GM18870 (cell line): ENCODE measurements at regions not wholly inside any gene's neighbourhood (a gene's known extent, or its start where the extent isn't known, plus 50 kb on each side); places are given as distances from the start of the nearest gene placed in this dataset.
"Not testable (repeated sequence)": the region's sequence is repeated elsewhere in the genome, so short reads cannot be mapped to it uniquely, and the experiment has no call there.

Experiments
- ATAC-seq: cut with Tn5 transposase; IDR thresholded peaks from one replicate; pipeline ENCODE4 v1.9.1; 2021; ENCODE audit warnings: moderate library complexity; ENCODE audit not compliant: unreplicated experiment

DNA sequence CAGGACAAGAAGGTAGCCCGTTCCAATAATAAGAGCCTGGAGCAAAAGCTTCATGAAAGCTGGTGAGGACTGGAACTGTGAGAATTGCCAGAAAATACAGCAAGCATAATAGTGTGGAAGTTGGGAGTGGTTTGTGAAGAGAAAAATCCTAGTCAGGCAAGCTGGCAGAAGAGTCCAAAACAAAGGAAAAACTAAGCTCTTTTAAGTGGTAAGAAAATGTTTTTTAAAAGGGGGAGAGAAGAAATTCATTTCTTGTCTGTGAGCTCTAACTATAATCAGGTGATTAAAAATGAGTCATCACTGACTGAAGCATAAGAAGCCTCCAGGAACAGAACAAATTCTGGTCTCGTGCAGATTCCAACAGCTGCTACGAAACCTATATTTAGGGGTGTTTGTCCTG is 102.6 kb downstream of the CAAP1 start:
- ATAC-seq, result no peak

DNA sequence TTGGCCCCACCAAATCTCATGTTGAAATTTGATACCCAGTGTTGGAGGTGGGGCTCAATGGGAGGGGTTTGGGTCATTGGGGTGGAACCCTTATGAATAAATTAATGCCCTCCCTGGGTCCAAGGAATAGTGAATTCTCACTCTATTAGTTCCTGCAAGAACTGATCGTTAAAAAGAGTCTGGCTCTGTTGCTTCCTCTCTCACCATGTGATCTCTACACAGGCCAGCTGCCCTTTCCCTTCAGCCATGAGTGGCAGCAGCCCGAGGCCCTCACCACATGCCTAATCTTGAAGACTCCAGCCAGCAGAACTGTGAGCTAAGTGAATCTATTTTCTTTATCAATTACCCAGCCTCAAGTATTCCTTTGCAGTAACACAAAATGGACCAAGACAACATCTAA is 106.0 kb downstream of the CAAP1 start:
- no peak for ATAC-seq

DNA sequence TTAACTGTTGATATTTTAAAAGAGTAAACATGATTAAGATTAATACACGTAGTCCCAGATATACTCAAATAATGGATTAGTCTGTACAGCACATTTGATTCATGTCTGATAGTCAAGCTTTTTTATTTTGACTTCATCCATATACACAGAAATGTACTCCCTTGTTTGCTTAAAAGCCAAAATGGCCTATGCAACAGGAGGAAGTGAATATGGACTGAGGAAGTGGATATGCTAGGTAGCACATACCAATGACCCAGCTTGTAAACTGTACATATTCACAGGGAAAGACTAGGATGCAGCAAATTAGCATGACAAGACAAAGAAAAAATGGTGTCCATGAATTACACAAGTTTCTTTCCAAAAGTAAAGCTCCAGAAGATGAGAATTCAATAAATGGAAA is 109.7 kb downstream of the CAAP1 start:
- no peak for ATAC-seq

DNA sequence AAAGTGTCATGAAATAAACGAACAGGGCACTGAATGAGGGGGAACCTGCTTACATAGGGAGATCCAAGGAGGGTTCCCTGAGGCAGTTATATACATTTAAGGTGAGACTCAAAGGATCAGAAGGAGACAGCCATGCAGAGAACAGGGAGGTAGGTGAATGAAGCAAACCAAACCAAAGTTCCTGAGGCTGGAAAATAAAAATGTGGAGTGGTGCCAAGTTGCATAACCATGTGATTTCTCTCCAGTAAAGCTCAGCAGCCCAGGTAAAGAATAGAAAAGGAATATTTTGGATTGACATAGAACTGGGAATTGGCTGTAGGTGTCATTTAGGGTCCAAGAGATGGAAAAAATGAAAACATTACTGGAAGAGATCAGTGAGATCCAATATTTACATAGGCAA is 110.7 kb downstream of the CAAP1 start:
- ATAC-seq, result no peak

DNA sequence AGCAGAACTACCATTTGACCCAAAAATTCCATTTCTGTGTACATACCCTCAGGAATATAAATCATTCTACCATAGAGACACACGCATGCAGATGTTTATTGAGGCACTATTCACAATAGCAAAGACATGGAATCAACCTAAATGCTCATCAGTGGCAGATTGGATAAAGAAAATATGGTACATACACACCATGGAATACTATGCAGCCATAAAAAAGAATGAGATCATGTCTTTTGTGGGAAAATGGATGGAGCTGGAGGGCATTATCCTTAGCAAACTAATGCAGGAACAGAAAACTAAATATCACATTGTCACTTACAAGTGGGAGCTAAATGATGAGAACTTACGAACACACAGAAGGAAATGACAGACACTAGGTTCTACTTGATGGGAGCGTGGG is 112.3 kb downstream of the CAAP1 start:
- not testable (repeated sequence) for ATAC-seq

DNA sequence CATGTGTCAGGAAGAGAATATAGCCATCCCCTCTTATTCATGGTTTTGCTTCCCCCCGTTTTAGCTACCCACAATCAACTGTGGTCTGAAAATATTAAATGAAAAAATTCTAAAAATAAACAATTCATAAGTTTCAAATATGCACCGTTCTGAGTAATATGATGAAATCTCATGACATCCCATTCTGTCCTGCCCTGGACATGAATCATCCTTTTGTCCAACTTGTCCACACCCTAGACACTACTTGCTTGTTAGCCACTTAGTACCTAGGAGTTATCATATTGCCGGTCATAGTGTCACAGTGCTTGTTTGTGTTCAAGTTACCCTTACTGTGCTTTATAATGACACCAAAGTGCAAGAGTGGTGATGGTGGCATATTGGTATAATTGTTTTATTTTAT is 113.5 kb downstream of the CAAP1 start:
- ATAC-seq, result no peak

DNA sequence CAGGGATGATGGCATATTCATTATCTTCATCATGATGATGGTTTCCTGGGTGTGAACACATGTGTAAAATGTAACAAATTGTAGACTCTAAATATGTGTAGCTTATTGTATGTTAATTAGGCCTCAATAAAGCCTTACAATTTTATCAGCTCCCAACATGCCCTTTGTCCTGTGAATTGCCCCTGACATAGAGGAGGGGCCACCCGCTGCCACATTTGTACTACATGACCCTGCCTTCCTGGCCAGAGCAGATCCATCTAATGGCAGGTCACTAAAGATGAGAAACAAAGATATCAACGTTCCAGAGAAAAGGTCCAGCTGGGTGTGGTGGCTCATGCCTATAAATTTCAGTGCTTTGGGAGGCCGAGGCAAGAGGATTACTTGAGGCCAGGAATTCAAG is 117.2 kb downstream of the CAAP1 start:
- ATAC-seq, result no peak

DNA sequence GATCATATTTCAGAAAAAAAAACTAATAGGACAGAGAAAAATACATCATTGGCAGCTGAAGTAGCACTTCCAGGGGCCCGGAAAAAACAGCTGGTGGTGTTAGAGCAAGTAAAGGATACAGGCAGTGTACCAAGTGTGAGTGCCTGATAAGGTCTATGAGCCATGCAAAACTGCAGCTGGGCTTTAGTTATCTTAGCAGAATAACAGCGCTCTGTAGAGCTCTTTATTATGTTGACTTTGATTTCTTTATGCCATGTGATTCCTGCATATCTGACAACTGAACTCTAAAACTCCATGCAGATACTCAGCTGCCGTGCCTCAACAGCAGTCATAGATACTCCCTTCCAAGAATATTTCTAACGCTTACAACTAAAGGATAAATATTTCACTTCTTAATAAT is 119.5 kb downstream of the CAAP1 start:
- ATAC-seq, result no peak

DNA sequence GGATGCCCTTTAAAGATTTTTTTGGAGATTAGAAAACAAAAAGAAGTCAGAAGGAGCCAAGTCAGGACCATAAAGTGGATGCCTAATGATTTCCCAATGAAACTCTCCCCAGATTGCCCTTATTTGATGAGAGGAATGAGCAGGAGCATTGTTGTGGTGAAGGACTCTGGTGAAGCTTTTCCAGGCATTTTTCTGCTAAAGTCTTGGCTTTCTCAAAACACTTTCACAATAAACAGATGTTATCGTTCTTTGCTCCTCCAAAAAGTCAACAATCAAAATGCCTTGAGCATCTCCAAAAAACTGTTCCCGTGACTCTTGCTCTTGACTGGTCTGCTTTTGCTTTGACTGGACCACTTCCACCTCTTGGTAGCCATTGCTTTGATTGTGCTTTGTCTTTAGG is 121.8 kb downstream of the CAAP1 start:
- ATAC-seq, result no peak

DNA sequence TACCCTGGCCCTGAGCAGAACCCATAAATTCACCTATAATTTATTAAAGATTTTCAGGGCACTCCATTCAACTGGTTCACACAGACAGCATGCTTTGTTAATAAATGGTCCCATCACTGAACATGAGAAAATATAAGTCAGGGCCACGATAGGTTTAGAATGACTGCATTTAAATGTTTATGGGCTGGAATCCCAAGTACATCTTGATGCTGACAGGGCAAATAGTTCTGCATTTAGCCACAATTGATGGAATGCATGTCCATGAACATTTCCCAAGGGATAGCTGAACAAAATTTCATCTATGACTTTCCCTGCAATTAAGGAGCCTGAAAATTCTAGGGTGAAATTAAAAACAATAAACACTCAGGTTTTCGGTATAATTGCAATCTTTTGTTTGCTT is 124.5 kb downstream of the CAAP1 start:
- ATAC-seq, result no peak

DNA sequence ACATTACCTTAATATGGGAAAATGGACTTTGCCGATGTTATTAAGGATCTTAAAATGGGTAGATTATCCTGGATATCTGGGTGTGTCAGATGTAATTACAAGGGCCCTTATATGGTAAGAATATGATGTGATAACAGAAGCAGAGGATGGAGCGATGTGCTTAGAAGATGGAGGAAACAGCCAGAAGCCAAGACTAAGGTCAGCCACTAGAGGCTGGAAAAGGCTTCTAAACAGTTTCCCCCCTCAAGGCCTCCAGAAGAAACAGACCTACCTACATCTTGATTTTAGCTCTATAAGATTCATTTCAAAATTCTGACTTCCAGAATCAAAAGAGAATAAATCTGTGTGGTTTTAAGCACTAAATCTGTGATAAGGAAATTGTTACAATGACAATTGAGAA is 131.9 kb downstream of the CAAP1 start:
- no peak for ATAC-seq

DNA sequence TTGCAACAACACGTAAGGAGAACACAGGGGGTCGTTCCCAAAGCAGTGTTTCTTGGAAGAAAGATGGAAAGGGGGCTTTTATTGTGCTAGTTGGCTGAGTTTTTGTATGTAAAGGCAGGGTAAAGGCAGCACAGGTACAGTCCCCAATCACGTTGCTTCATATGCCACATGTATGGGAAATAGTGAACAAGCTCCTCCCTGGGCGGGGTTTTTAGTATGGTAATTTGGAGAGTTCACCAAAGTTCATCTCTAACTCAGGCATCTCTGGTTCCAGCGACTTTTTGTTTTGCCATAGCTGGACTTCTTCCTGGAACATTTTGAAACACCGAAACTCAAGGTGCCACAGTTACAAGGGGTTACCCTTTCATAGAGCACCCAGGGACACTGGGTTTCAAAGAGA is 133.9 kb downstream of the CAAP1 start:
- no peak for ATAC-seq

DNA sequence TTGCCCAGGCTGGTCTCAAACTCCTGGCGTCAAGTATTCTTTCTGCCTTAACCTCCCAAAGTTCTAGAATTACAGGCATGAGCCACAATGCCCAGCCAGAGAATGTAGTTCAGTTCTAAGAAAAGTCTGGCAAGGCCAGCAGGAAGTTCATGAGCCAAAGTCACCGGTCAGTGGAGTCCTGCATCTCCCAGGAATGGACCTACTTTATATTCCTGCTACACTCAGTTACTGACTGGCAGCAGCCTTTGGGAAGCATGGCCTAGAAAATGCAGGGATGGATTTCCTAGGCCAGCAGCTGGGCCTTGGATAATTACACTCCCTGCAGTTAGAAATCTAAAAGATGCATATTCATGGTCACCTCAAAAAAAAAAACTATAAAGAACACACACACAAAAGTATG is 135.7 kb downstream of the CAAP1 start:
- no peak for ATAC-seq

DNA sequence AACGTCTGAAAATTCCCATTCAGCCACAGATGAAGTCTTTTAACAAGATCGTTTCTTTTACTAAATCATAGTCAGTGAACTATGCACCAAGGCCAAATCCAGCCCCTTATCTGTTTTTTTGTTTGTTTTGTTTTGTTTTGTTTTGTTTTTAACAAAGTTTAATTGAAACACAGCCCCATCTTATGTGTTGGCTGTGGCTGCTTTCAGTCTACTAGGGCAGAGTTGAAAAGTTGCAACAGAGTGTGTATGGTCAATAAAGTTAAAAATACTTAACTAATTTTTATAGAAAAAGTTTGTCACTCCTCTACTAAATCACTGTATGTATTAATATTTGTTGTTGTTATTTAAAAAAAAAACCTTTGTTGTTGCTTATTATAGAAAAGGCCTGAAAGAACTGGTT is 137.1 kb downstream of the CAAP1 start:
- ATAC-seq, result no peak

DNA sequence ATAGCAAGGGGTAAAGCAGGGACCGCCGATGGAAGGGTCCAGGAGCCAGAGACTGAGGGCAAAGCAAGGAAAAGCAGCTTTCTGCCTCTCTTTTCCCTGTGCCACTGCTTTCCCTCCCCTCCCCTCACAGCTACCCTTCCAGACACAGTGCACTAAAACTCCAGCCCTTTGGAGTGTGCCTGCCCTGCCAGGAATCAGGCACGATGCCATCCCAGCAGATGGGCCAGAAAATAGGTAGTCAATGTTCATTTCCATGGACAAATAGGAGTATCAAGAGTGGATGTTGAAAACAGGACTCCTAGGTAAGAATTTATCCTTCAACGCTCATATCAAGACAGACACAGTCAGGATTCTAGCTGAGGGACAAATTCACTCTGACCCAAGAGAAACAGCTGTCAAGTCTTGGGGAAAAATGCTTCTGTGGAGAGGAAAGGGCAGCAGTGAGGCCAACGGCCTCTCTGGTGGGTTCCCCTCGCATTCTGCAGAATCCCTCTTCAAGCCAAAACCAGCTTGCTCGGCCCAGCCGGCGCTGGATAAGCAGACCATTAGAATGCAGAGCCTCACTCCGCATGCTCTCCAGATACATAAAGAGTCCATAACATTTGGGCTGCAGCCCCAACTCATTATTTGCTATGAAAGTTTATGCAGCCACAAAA is 138.0 kb downstream of the CAAP1 start:
- no peak for ATAC-seq

DNA sequence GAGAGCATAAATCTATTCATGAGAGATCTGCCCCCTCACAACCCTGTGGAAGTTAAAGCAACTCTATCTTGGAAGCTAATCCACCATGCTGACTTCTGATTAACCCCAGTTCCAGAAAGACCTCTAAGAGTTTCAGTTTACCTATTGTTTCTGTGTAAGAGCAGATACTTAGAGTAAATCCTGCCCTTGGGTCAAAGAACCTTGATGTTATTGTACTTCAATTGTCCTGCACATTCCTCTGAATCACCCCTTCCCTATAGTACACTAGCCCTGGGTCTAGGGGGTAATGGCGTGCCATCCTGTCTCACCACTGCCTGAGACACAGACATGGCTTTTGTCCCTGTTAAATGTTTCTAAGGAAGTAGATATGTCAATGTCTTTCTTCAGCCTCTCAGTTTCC is 138.6 kb downstream of the CAAP1 start:
- ATAC-seq, result no peak

DNA sequence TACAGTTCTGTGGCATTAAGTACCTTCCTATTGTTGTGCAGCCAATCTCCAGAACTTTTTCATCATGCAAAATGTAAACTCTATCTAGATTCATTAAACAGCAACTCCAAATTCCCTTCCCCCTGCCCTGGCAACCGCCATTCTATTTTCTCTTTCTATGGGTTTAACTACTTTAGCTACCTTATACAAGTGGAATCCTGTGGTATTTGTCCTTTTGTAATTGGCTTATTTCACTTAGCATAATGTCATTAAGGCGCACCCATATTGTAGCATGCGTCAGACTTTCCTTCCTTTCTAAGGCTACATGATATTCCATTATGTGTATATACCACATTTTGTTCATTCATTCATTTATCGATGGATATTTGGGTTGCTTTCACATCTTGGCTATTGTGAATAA is 142.4 kb downstream of the CAAP1 start:
- ATAC-seq, result no peak

DNA sequence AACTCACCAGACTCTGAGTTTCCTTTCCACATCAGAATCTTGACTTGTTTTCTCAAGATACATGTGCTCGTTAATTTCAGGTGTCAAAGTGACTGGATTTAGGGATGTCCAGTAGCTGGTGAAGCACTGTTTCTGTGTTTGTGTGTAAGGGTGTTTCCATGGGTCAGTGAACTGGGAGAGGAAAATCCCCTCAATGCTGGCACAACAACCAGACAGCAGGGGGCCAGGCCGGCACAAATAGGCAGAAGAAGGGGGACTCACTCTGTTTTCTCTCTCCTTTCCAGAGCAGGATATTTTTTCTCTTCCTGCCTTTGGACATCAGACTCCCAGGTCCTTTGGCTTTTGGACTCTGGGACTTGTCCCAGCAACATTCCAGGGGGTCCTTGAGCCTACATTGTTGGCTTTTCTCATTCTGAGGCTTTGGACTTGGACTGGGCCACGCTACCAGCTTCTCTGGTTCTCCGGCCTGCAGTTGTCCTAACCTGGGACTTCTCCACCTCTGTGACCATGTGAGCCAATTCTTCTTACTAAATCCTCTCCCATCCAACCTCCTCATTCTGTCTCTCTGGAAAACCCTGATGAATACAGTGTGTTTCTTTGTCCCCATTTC is 144.0 kb downstream of the CAAP1 start:
- ATAC-seq, result no peak

DNA sequence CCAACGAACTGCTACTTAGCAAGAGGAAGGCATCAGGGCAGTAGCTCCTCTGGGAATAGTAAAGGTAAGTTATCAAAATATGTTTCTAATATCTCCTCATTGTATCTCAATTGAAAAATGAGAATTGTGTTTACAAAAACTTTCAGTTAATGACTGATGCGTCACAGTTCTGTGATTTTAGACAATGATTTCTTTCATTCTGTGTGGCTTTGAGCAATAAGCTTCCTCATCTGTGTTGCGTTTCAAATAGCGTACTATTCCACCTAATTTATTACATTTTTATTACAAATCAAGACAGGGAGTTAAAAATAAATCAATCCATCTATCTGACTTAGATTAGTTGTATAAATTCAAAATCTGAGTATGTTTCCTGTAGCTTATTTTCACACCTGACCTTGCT is 145.0 kb downstream of the CAAP1 start:
- no peak for ATAC-seq

DNA sequence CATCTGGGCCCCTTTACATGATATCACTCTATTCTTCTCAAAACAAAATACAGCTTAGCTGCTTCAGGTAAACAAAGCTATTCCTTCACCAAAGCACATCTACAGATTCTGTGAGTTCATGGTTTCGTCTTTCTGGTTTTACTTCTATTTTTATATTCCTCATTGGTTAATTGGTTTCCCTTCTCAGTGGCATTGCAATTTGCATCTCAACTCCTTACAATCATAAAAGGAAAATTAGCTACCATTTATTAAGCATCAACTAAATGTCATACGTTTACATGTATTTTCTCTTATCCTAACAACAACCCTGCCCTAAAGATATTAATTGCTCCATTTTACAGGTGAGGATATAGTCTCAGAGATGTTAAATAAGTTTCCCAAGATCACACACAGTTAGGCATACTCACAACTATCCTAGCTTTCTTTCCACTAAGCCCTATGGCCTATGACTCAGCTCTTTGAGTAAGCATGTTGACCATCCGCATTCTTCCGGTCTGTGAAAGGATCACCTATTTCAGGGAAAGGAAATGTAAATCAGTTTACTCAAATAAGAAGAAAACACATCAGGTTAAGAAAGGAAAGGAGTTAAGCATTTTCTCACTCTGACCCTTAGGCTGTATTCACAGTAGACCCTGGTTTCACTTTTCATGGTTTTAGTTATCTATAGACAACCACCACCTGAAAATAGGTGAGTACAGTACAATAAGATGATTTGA is 146.1 kb downstream of the CAAP1 start:
- ATAC-seq, result peak; percentile 93

DNA sequence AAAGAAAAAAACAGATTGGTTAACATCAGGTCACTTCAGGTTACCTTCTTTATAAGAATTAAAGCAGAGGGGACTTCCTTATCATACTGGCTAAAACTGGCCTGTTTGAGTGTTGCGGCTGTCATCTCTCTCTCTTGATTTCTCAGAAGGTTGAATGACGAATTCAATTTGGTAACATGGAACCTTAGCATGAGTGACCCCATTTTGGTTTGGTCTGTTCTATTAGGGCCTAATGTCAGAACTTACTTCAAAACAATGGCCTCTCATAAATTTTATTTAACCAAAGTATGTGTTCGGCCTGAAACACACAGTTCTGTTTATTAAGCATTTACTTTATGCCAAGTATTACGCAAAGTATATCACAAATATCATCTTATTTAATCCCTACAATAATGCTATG is 147.5 kb downstream of the CAAP1 start:
- ATAC-seq, result no peak

DNA sequence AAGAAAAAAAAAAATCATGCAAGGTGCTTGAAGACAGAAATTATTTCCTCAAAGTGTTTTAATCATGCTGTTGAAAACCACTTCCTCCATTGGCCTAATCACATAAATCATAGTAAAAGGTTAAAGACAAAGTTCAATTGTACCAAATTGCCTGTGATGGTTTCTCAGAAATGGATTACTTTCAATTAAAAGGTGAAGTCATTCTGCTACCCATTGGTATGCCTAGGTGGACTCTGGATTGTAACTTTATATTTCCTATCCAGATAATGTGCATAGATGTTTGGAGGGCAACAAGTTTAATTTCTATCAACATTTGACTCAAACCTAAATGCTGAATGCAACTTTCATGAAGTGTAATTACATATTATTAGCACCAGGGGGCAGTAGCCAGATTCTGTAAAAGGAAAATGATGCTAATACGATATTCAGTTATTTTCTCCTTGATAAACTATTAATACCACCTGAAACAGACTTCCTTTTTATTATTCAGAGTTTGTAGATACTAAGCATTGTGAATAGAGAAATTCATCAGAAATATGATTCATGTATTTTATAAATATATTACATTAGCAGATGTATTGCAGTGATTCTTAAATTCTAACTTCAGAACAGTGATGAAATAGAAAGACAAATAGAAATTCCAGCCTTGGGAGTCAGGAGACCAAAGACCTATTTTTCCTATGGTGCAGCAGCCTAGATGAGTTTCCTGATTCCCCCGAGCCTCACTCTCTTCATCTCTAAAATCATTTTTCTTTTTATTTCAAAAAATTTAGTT is 148.2 kb downstream of the CAAP1 start:
- no peak for ATAC-seq
